LoVo (cell line): ENCODE measurements at regions not wholly inside any gene's neighbourhood (a gene's known extent, or its start where the extent isn't known, plus 50 kb on each side); places are given as distances from the start of the nearest gene placed in this dataset.

ENCODE experiments used
- DNase-seq: peaks from one replicate; pipeline ENCODE4 v3.0.0-alpha.2; 2016; ENCODE audit warnings: low spot score

- DNase-seq, result no peak
Measured at GRCh38 chr6:1551249-1551648, 58.5 kb upstream of the FOXC1 start.

GRCh38 chr6:1552296-1552761 is 57.4 kb upstream of the FOXC1 start:
- DNase-seq, result no peak

DNA sequence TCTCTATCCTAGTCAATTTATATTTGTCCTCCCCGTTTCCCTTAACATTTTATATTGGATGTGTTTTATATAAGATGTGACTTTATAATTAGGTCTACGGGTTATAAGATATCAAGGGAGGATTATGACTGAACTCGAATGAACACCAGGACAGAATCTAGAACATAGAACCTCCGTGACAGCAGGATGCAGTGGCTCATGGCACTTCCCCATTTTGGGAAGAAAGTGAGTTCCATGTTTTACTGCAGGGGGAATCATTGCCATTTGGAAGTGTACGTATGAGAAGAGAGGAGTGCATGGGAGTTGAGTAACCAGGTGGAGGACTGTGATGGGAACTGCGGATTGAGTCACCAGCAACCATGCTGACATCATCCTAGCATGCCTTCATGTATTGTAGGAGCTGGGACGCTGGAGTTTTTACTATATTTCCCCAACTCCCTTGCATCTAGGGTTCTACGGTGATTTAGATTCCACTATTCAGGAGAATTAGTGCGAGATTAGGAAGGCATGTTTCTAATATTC is 56.1 kb upstream of the FOXC1 start:
- no peak for DNase-seq

- no peak for DNase-seq
Measured at GRCh38 chr6:1554141-1554475, 55.6 kb upstream of the FOXC1 start.

- DNase-seq, result no peak
Measured at GRCh38 chr6:1554476-1555310, 55.0 kb upstream of the FOXC1 start.

- DNase-seq, result no peak
Measured at GRCh38 chr6:1558388-1558787, 51.3 kb upstream of the FOXC1 start.
